Astrocyte of the cerebellum (primary cell): ENCODE measurements at regions not wholly inside any gene's neighbourhood (a gene's known extent, or its start where the extent isn't known, plus 50 kb on each side); places are given as distances from the start of the nearest gene placed in this dataset.
"Not testable (repeated sequence)": the region's sequence is repeated elsewhere in the genome, so short reads cannot be mapped to it uniquely, and the experiment has no call there.

Source experiments
- DNase-seq: peaks from one replicate; pipeline ENCODE4 v3.0.0-alpha.2; 2011; ENCODE audit warnings: low read depth
- H3K4me3 ChIP-seq: 2 replicates; pipeline ENCODE4 v1.5.1; 2011; ENCODE audit warnings: mild to moderate bottlenecking, low read depth, low read length, moderate library complexity
- in situ Hi-C: cut with HindIII; loops from 2 replicates; pipeline ENCODE4 v1.10.0; 2017; ENCODE audit warnings: low sequenced_read_pairs
- TF ChIP-seq, protein P1 (sequence below): IDR thresholded peaks from 2 replicates; pipeline ENCODE4 v1.5.1; 2012; ENCODE audit warnings: low read length, low read depth, moderate library complexity, mild to moderate bottlenecking; ENCODE audit errors: missing control alignments

GRCh38 chr4:173459857-173460256 lies 60.9 kb upstream of the SCRG1 start:
- in situ Hi-C loops, result no loop called here
- TF ChIP-seq, protein P1, sequence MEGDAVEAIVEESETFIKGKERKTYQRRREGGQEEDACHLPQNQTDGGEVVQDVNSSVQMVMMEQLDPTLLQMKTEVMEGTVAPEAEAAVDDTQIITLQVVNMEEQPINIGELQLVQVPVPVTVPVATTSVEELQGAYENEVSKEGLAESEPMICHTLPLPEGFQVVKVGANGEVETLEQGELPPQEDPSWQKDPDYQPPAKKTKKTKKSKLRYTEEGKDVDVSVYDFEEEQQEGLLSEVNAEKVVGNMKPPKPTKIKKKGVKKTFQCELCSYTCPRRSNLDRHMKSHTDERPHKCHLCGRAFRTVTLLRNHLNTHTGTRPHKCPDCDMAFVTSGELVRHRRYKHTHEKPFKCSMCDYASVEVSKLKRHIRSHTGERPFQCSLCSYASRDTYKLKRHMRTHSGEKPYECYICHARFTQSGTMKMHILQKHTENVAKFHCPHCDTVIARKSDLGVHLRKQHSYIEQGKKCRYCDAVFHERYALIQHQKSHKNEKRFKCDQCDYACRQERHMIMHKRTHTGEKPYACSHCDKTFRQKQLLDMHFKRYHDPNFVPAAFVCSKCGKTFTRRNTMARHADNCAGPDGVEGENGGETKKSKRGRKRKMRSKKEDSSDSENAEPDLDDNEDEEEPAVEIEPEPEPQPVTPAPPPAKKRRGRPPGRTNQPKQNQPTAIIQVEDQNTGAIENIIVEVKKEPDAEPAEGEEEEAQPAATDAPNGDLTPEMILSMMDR, result no peak
- no peak overlapping the region for H3K4me3 ChIP-seq

GRCh38 chr4:173457893-173458292 lies 59.0 kb upstream of the SCRG1 start:
- TF ChIP-seq, protein P1, result no peak
- in situ Hi-C loops, result no loop called here
- no peak for DNase-seq
- no peak overlapping the region for H3K4me3 ChIP-seq

More at GRCh38 chr4:173459857-173460256, 60.9 kb upstream of the SCRG1 start:
- no peak for DNase-seq

GRCh38 chr4:173451435-173451834 lies 52.5 kb upstream of the SCRG1 start:
- DNase-seq, in situ Hi-C loops, H3K4me3 ChIP-seq: not testable (repeated sequence)

- in situ Hi-C loops, result no loop called here
- TF ChIP-seq, protein P1, result no peak
- no peak for DNase-seq
- no peak overlapping the region for H3K4me3 ChIP-seq
Measured at GRCh38 chr4:173450281-173450680, 51.4 kb upstream of the SCRG1 start.

- no peak overlapping the region for H3K4me3 ChIP-seq
- in situ Hi-C loops, result no loop called here
- no peak for DNase-seq
- TF ChIP-seq, protein P1, result no peak
Measured at GRCh38 chr4:173449380-173449717, 50.4 kb upstream of the SCRG1 start.

DNA sequence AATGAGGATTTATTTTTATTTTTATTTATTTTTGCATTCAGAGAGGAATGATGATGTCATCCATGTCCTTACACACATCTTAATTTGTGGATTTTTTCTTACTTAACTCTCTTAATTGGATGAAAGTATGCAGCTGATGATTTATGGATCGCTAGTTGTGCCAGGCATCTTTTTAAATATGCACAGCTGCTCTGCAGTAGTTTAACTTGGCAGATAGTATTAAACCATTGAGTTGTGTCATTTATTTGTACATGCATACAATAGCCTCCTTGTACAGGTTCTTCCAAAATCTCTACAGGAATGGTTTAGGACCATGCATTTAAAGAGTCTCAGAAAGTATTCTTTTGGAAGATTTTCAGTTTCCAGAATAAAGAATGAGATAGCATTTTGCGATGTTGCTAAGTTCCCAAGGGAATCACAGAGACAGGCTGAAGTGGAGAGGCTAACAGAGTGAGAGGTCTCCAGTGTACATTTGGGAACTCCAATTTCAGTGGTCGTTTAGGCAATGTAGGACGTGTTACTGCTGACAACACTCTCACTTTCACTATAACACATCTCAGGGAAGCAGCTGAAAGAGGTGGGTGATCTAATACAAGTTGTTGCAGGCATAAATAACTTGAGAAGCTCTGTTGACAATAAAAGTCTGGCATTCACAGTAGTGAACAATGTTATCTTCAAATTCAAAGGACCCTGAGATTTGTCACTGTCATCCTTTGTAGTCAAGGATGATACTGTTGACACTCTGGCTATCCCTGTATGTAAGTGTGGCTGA lies 49.9 kb upstream of the SCRG1 start:
- H3K4me3 ChIP-seq, result no peak overlapping the region
- TF ChIP-seq, protein P1, result no peak
- in situ Hi-C loops, result no loop called here
- DNase-seq, result peak; percentile 50
